Keratinocyte (primary cell): ENCODE measurements at regions not wholly inside any gene's neighbourhood (a gene's known extent, or its start where the extent isn't known, plus 50 kb on each side); places are given as distances from the start of the nearest gene placed in this dataset.

Experiments
- CTCF ChIP-seq, 3 experiments: IDR thresholded peaks in 1 of 3; conservative IDR thresholded peaks in 1 of 3; optimal IDR thresholded peaks in 1 of 3; 2 replicates in 2 of 3; 3 replicates in 1 of 3; pipeline versions ENCODE3 to v1.5.1; 2011; ENCODE audit warnings: low read length in 3 of 3, mild to moderate bottlenecking in 3 of 3, moderate library complexity in 2 of 3, control low read depth in 1 of 3, inconsistent platforms in 1 of 3; ENCODE audit not compliant: insufficient read depth in 2 of 3; ENCODE audit errors: extremely low read depth in 1 of 3
- EZH2 ChIP-seq: IDR thresholded peaks from one replicate; pipeline ENCODE4 v1.6.1; 2012; ENCODE audit warnings: inconsistent platforms, mild to moderate bottlenecking, low read length, moderate library complexity

- TF ChIP-seq CTCF (optimal IDR thresholded peaks at IDR 0.05 in 1 of 3, IDR thresholded peaks at IDR 0.05 in 1 of 3, conservative IDR thresholded peaks at IDR 0.05 in 1 of 3; ENCODE audit: extremely low read depth in 1 of 3, insufficient read depth in 2 of 3, low read length in 3 of 3) (no peak), EZH2 (no peak)
Measured at GRCh38 chr13:88464851-88465250, 793.7 kb downstream of the SLITRK5 start.
